ENCODE measurements at regions not wholly inside any gene's neighbourhood (a gene's known extent, or its start where the extent isn't known, plus 50 kb on each side); places are given as distances from the start of the nearest gene placed in this dataset.

- no peak for TF ChIP-seq POLR2A (IDR thresholded peaks at IDR 0.05; ENCODE audit: low read depth, low read length)
- TF ChIP-seq POLR2AphosphoS5 (IDR thresholded peaks at IDR 0.05; ENCODE audit: low read depth, low read length) = no peak
- no peak for TF ChIP-seq TAF1 (IDR thresholded peaks at IDR 0.05; ENCODE audit: borderline replicate concordance, low read depth, low read length)
- FAIRE-seq = no peak
- DNase-seq (ENCODE audit: insufficient read length) = no peak
Observed at GRCh38 chr18:44273298-44273697, 407.4 kb upstream of the SETBP1 start.

- DNase-seq (ENCODE audit: insufficient read length) = no peak
- no peak for FAIRE-seq
- TF ChIP-seq TAF1 (IDR thresholded peaks at IDR 0.05; ENCODE audit: borderline replicate concordance, low read depth, low read length) = no peak
- TF ChIP-seq POLR2AphosphoS5 (IDR thresholded peaks at IDR 0.05; ENCODE audit: low read depth, low read length) = no peak
- TF ChIP-seq POLR2A (IDR thresholded peaks at IDR 0.05; ENCODE audit: low read depth, low read length) = no peak
Observed at GRCh38 chr18:44280479-44280878, 400.2 kb upstream of the SETBP1 start.

- FAIRE-seq (no peak), DNase-seq (ENCODE audit: insufficient read length) (no peak)
- TF ChIP-seq POLR2A (IDR thresholded peaks at IDR 0.05; ENCODE audit: low read depth, low read length) (no peak), TAF1 (IDR thresholded peaks at IDR 0.05; ENCODE audit: borderline replicate concordance, low read depth, low read length) (no peak), POLR2AphosphoS5 (IDR thresholded peaks at IDR 0.05; ENCODE audit: low read depth, low read length) (no peak)
Observed at GRCh38 chr18:44286049-44286448, 394.6 kb upstream of the SETBP1 start.

- no peak for FAIRE-seq
Observed at GRCh38 chr18:44290366-44290977, 390.2 kb upstream of the SETBP1 start.

GRCh38 chr18:44298566-44298965 is 382.1 kb upstream of the SETBP1 start:
- TF ChIP-seq POLR2AphosphoS5 (IDR thresholded peaks at IDR 0.05; ENCODE audit: low read depth, low read length) = no peak
- no peak for TF ChIP-seq POLR2A (IDR thresholded peaks at IDR 0.05; ENCODE audit: low read depth, low read length)
- no peak for TF ChIP-seq TAF1 (IDR thresholded peaks at IDR 0.05; ENCODE audit: borderline replicate concordance, low read depth, low read length)
- FAIRE-seq (no peak), DNase-seq (ENCODE audit: insufficient read length) (no peak)

More at GRCh38 chr18:44290366-44290977, 390.2 kb upstream of the SETBP1 start:
- no peak for DNase-seq (ENCODE audit: insufficient read length)
- no peak for TF ChIP-seq TAF1 (IDR thresholded peaks at IDR 0.05; ENCODE audit: borderline replicate concordance, low read depth, low read length)
- no peak for TF ChIP-seq POLR2AphosphoS5 (IDR thresholded peaks at IDR 0.05; ENCODE audit: low read depth, low read length)
- no peak for TF ChIP-seq POLR2A (IDR thresholded peaks at IDR 0.05; ENCODE audit: low read depth, low read length)

GRCh38 chr18:44309185-44309584 is 371.5 kb upstream of the SETBP1 start:
- FAIRE-seq (no peak), DNase-seq (ENCODE audit: insufficient read length) (no peak)
- TF ChIP-seq POLR2A (IDR thresholded peaks at IDR 0.05; ENCODE audit: low read depth, low read length) (no peak), TAF1 (IDR thresholded peaks at IDR 0.05; ENCODE audit: borderline replicate concordance, low read depth, low read length) (no peak), POLR2AphosphoS5 (IDR thresholded peaks at IDR 0.05; ENCODE audit: low read depth, low read length) (no peak)

- no peak for TF ChIP-seq POLR2A (IDR thresholded peaks at IDR 0.05; ENCODE audit: low read depth, low read length)
- TF ChIP-seq POLR2AphosphoS5 (IDR thresholded peaks at IDR 0.05; ENCODE audit: low read depth, low read length) = no peak
- TF ChIP-seq TAF1 (IDR thresholded peaks at IDR 0.05; ENCODE audit: borderline replicate concordance, low read depth, low read length) = no peak
- FAIRE-seq = no peak
- DNase-seq (ENCODE audit: insufficient read length) = no peak
Observed at GRCh38 chr18:44320619-44321460, 359.8 kb upstream of the SETBP1 start.

- DNase-seq (ENCODE audit: insufficient read length) (no peak), FAIRE-seq (no peak)
- TF ChIP-seq POLR2AphosphoS5 (IDR thresholded peaks at IDR 0.05; ENCODE audit: low read depth, low read length) (no peak), POLR2A (IDR thresholded peaks at IDR 0.05; ENCODE audit: low read depth, low read length) (no peak), TAF1 (IDR thresholded peaks at IDR 0.05; ENCODE audit: borderline replicate concordance, low read depth, low read length) (no peak)
Observed at GRCh38 chr18:44321868-44322590, 358.7 kb upstream of the SETBP1 start.

GRCh38 chr18:44323125-44323524 is 357.6 kb upstream of the SETBP1 start:
- DNase-seq (ENCODE audit: insufficient read length) (no peak), FAIRE-seq (no peak)
- TF ChIP-seq POLR2A (IDR thresholded peaks at IDR 0.05; ENCODE audit: low read depth, low read length) (no peak), POLR2AphosphoS5 (IDR thresholded peaks at IDR 0.05; ENCODE audit: low read depth, low read length) (no peak), TAF1 (IDR thresholded peaks at IDR 0.05; ENCODE audit: borderline replicate concordance, low read depth, low read length) (no peak)

- DNase-seq (ENCODE audit: insufficient read length) = no peak
- FAIRE-seq = no peak
- no peak for TF ChIP-seq POLR2AphosphoS5 (IDR thresholded peaks at IDR 0.05; ENCODE audit: low read depth, low read length)
- no peak for TF ChIP-seq POLR2A (IDR thresholded peaks at IDR 0.05; ENCODE audit: low read depth, low read length)
Observed at GRCh38 chr18:44324361-44324760, 356.3 kb upstream of the SETBP1 start.

- DNase-seq (ENCODE audit: insufficient read length) (no peak), FAIRE-seq (no peak)
- TF ChIP-seq POLR2AphosphoS5 (IDR thresholded peaks at IDR 0.05; ENCODE audit: low read depth, low read length) (no peak), TAF1 (IDR thresholded peaks at IDR 0.05; ENCODE audit: borderline replicate concordance, low read depth, low read length) (no peak), POLR2A (IDR thresholded peaks at IDR 0.05; ENCODE audit: low read depth, low read length) (no peak)
Observed at GRCh38 chr18:44325903-44326635, 354.6 kb upstream of the SETBP1 start.
